ENCODE measurements at regions not wholly inside any gene's neighbourhood (a gene's known extent, or its start where the extent isn't known, plus 50 kb on each side); places are given as distances from the start of the nearest gene placed in this dataset.

DNA sequence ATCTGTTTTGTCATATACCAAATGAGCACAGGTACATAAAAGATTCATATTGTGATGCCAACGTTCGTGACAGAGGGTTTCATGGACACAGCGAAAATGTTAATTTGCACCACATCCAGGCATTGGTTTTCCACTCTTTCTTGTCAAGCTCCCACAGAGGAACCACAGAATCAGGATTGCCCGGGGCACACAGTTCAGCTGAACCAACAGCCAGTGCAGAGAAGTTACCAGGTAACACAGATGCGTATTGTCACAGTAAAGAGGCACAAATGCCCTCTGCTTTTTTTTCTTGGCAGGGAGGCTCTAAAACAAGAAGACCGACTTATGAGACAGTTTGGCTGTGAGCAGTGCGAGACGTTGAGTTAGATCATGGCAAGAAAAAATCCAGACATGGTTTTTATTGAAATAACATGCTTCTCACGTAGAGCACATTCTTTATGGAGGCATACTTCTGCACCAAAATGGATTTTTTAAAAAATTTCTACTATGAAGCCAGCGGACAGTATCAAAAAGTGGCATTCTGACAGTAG, 331.1 kb upstream of the KIAA1217 start:
- H3K36me3 ChIP-seq = no peaks in the 10 kb centered on the region
- no peaks in the 10 kb centered on the region for H3K4me1 ChIP-seq
- H3K27ac ChIP-seq = no peak overlapping the region
- WGBS, 5 donors = 78 to 84% (median 78%) methylated on average over 10 of the region's 10 CpGs
- DNase-seq = no peak
- intact Hi-C loops (cut with DNase I; ENCODE audit: low total_unique reads) = no loop called here
- no peaks in the 10 kb centered on the region for H3K27me3 ChIP-seq
- H3K4me3 ChIP-seq = no peak overlapping the region
- TF ChIP-seq POLR2AphosphoS5 (IDR thresholded peaks at IDR 0.05) (no peak), EP300 (IDR thresholded peaks at IDR 0.05) (no peak)
- no peaks in the 10 kb centered on the region for H3K9me3 ChIP-seq

GRCh38 chr10:23884670-23885069, 324.3 kb upstream of the KIAA1217 start:
- no peaks in the 10 kb centered on the region for H3K36me3 ChIP-seq
- DNase-seq = peak in 1 of 2 donors; percentile 50
- TF ChIP-seq POLR2AphosphoS5 (IDR thresholded peaks at IDR 0.05) (no peak), EP300 (IDR thresholded peaks at IDR 0.05) (no peak), POLR2A (IDR thresholded peaks at IDR 0.05) (no peak), CTCF (IDR thresholded peaks at IDR 0.05) (no peak)
- H3K27ac ChIP-seq = no peak overlapping the region
- no peaks in the 10 kb centered on the region for H3K4me1 ChIP-seq
- WGBS, 5 donors = 25 to 62% (median 30%) methylated on average over 2 of the region's 2 CpGs
- H3K4me3 ChIP-seq = no peak overlapping the region
- H3K9me3 ChIP-seq = no peaks in the 10 kb centered on the region
- no peaks in the 10 kb centered on the region for H3K27me3 ChIP-seq
- intact Hi-C loops (cut with DNase I; ENCODE audit: low total_unique reads) = no loop called here

- 61 to 86% (median 76%) methylated on average over 5 of the region's 5 CpGs for WGBS, 5 donors
- Histone ChIP-seq H3K27ac (no peak overlapping the region), H3K4me1 (no peaks in the 10 kb centered on the region), H3K4me3 (no peak overlapping the region), H3K36me3 (no peaks in the 10 kb centered on the region), H3K9me3 (no peaks in the 10 kb centered on the region), H3K27me3 (no peaks in the 10 kb centered on the region)
- DNase-seq = no peak
- TF ChIP-seq EP300 (IDR thresholded peaks at IDR 0.05) (no peak), POLR2A (IDR thresholded peaks at IDR 0.05) (no peak), CTCF (IDR thresholded peaks at IDR 0.05) (no peak), POLR2AphosphoS5 (IDR thresholded peaks at IDR 0.05) (no peak)
- intact Hi-C loops (cut with DNase I; ENCODE audit: low total_unique reads) = no loop called here
These were observed 323.1 kb upstream of the KIAA1217 start for GRCh38 chr10:23885853-23886252.

DNA sequence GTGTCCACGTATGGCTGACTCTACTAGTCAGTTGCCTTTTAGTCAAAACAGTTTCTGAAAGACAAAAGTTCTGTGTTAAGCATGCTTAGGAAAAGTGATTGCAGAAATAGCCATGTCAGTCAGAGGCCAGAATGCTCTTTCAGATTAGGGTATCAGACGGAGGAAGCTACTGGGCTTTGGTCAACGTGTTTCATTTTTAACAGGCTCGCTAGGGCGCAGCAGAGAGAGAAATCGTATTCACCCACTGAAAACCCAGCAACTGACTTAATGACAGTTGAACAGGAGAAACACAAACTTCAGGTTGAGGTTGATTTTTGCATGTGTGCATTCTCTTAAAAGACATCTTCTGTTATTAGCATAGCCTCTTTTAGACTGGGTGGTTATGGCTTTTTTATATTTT, 322.6 kb upstream of the KIAA1217 start:
- 38 to 60% (median 52%) methylated on average over 6 of the region's 6 CpGs for WGBS, 5 donors
- Histone ChIP-seq H3K36me3 (no peaks in the 10 kb centered on the region), H3K4me3 (no peak overlapping the region), H3K4me1 (no peaks in the 10 kb centered on the region), H3K27me3 (no peaks in the 10 kb centered on the region), H3K9me3 (no peaks in the 10 kb centered on the region), H3K27ac (no peak overlapping the region)
- DNase-seq = peak in 1 of 2 donors; percentile 20
- intact Hi-C loops (cut with DNase I; ENCODE audit: low total_unique reads) = no loop called here
- no peak for TF ChIP-seq CTCF (IDR thresholded peaks at IDR 0.05)
- TF ChIP-seq EP300 (IDR thresholded peaks at IDR 0.05) = no peak
- no peak for TF ChIP-seq POLR2A (IDR thresholded peaks at IDR 0.05)
- TF ChIP-seq POLR2AphosphoS5 (IDR thresholded peaks at IDR 0.05) = no peak

- Histone ChIP-seq H3K27ac (no peak overlapping the region), H3K27me3 (no peaks in the 10 kb centered on the region), H3K36me3 (no peaks in the 10 kb centered on the region), H3K9me3 (no peaks in the 10 kb centered on the region), H3K4me3 (no peak overlapping the region), H3K4me1 (no peaks in the 10 kb centered on the region)
- TF ChIP-seq POLR2AphosphoS5 (IDR thresholded peaks at IDR 0.05) (no peak), POLR2A (IDR thresholded peaks at IDR 0.05) (no peak), CTCF (IDR thresholded peaks at IDR 0.05) (no peak), EP300 (IDR thresholded peaks at IDR 0.05) (no peak)
- intact Hi-C loops (cut with DNase I; ENCODE audit: low total_unique reads) = no loop called here
- DNase-seq = no peak
- 76 to 86% (median 80%) methylated on average over 4 of the region's 4 CpGs for WGBS, 5 donors
These were observed 317.6 kb upstream of the KIAA1217 start for GRCh38 chr10:23891301-23891700.
